Type B pancreatic cell (in vitro differentiated cells): ENCODE measurements at regions not wholly inside any gene's neighbourhood (a gene's known extent, or its start where the extent isn't known, plus 50 kb on each side); places are given as distances from the start of the nearest gene placed in this dataset.

Source experiments
- DNase-seq: peaks from one replicate; pipeline ENCODE4 v3.0.0; 2021; ENCODE audit warnings: mixed read lengths; ENCODE audit not compliant: unreplicated experiment; ENCODE audit errors: extremely low spot score
- H3K27ac Mint-ChIP-seq: 2 replicates; pipeline ENCODE4 v1.8.0; 2021; ENCODE audit warnings: mild to moderate bottlenecking, mixed read lengths
- H3K27me3 Mint-ChIP-seq: 2 replicates; pipeline ENCODE4 v1.8.0; 2021; ENCODE audit warnings: mixed read lengths
- H3K36me3 Mint-ChIP-seq: 2 replicates; pipeline ENCODE4 v1.8.0; 2021; ENCODE audit warnings: mixed read lengths
- H3K4me1 Mint-ChIP-seq: one replicate; pipeline ENCODE4 v1.8.0; 2021; ENCODE audit warnings: mixed read lengths; ENCODE audit not compliant: unreplicated experiment
- H3K4me3 Mint-ChIP-seq: 2 replicates; pipeline ENCODE4 v1.8.0; 2021; ENCODE audit warnings: mild to moderate bottlenecking, mixed read lengths
- H3K9me3 Mint-ChIP-seq: 2 replicates; pipeline ENCODE4 v1.8.0; 2021; ENCODE audit warnings: mixed read lengths
- CTCF ChIP-seq: fragments of 200-600 bp; sonication (generic); conservative IDR thresholded peaks from 2 replicates; pipeline ENCODE4 v1.5.0; 2021; ENCODE audit warnings: antibody characterized with exemption, mild to moderate bottlenecking

- TF ChIP-seq CTCF, result no peak
- DNase-seq, result no peak
- no peaks in the 10 kb centered on the region for H3K9me3 Mint-ChIP-seq
- H3K27ac Mint-ChIP-seq, result no peak overlapping the region
- no peaks in the 10 kb centered on the region for H3K36me3 Mint-ChIP-seq
- no peaks in the 10 kb centered on the region for H3K27me3 Mint-ChIP-seq
- no peaks in the 10 kb centered on the region for H3K4me1 Mint-ChIP-seq
- H3K4me3 Mint-ChIP-seq, result no peak overlapping the region
These were observed 307.0 kb upstream of the PTBP2 start for GRCh38 chr1:96414598-96414997.

- Mint-ChIP-seq H3K9me3 (no peaks in the 10 kb centered on the region), H3K27ac (no peak overlapping the region), H3K27me3 (no peaks in the 10 kb centered on the region), H3K4me3 (no peak overlapping the region), H3K36me3 (no peaks in the 10 kb centered on the region), H3K4me1 (no peaks in the 10 kb centered on the region)
- no peak for DNase-seq
- no peak for TF ChIP-seq CTCF
These were observed 305.4 kb upstream of the PTBP2 start for GRCh38 chr1:96416111-96416595.

GRCh38 chr1:96416701-96417444, 304.7 kb upstream of the PTBP2 start:
- Mint-ChIP-seq H3K9me3 (no peaks in the 10 kb centered on the region), H3K4me1 (no peaks in the 10 kb centered on the region), H3K27me3 (no peaks in the 10 kb centered on the region), H3K4me3 (no peak overlapping the region), H3K27ac (no peak overlapping the region), H3K36me3 (no peaks in the 10 kb centered on the region)
- no peak for DNase-seq
- TF ChIP-seq CTCF, result no peak

GRCh38 chr1:96418969-96419368, 302.6 kb upstream of the PTBP2 start:
- H3K4me1 Mint-ChIP-seq, result no peaks in the 10 kb centered on the region
- no peaks in the 10 kb centered on the region for H3K36me3 Mint-ChIP-seq
- no peak for TF ChIP-seq CTCF
- H3K27ac Mint-ChIP-seq, result no peak overlapping the region
- H3K4me3 Mint-ChIP-seq, result no peak overlapping the region
- DNase-seq, result no peak
- H3K27me3 Mint-ChIP-seq, result no peaks in the 10 kb centered on the region
- no peaks in the 10 kb centered on the region for H3K9me3 Mint-ChIP-seq

GRCh38 chr1:96424877-96425276, 296.7 kb upstream of the PTBP2 start:
- no peak for TF ChIP-seq CTCF
- H3K4me1 Mint-ChIP-seq, result peaks cover 10% of the 10 kb centered on the region
- H3K4me3 Mint-ChIP-seq, result no peak overlapping the region
- no peak overlapping the region for H3K27ac Mint-ChIP-seq
- no peaks in the 10 kb centered on the region for H3K36me3 Mint-ChIP-seq
- H3K9me3 Mint-ChIP-seq, result no peaks in the 10 kb centered on the region
- H3K27me3 Mint-ChIP-seq, result no peaks in the 10 kb centered on the region
- DNase-seq, result no peak
